ENCODE measurements at regions not wholly inside any gene's neighbourhood (a gene's known extent, or its start where the extent isn't known, plus 50 kb on each side); places are given as distances from the start of the nearest gene placed in this dataset.

DNA sequence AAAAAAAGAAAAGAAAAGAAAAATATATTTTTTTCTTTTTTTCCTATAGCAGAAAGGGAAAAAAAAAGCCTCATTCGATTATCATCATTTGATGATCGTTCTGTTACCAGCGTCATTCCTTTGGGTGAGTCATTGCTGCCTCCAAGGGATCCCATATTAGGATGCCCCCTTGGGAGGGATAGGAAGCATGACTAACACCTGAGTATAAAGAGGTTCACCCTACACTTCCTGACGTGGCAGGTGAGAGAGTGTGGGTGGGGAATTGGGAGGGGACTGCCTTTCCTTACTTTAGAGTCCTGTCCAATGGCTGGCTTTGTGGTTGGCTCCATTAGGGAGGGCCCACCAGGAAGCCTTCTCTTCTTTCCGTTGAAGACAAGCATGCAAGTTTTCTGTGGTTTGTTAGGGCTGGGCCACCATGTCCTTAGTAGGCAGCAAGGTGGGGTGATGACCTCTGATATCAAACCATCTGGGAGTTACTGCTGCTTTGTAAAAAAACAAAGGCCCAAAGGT is 56.1 kb upstream of the FUT8 start:
- no peak overlapping the region for H3K4me3 ChIP-seq
- no peaks in the 10 kb centered on the region for H3K36me3 ChIP-seq
- H3K27me3 ChIP-seq: no peaks in the 10 kb centered on the region
- WGBS, 2 donors: 72 to 83% methylated on average over 5 of the region's 5 CpGs
- H3K4me1 ChIP-seq: no peaks in the 10 kb centered on the region
- DNase-seq (peak in 1 of 2 donors; percentile 62), ATAC-seq (ENCODE audit: low FRiP score in 2 of 2) (peak; percentile 40 to 67)
- no peaks in the 10 kb centered on the region for H3K9me3 ChIP-seq
- TF ChIP-seq, protein P1, sequence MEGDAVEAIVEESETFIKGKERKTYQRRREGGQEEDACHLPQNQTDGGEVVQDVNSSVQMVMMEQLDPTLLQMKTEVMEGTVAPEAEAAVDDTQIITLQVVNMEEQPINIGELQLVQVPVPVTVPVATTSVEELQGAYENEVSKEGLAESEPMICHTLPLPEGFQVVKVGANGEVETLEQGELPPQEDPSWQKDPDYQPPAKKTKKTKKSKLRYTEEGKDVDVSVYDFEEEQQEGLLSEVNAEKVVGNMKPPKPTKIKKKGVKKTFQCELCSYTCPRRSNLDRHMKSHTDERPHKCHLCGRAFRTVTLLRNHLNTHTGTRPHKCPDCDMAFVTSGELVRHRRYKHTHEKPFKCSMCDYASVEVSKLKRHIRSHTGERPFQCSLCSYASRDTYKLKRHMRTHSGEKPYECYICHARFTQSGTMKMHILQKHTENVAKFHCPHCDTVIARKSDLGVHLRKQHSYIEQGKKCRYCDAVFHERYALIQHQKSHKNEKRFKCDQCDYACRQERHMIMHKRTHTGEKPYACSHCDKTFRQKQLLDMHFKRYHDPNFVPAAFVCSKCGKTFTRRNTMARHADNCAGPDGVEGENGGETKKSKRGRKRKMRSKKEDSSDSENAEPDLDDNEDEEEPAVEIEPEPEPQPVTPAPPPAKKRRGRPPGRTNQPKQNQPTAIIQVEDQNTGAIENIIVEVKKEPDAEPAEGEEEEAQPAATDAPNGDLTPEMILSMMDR (IDR thresholded peaks at IDR 0.05): no peak
- TF ChIP-seq EP300 (IDR thresholded peaks at IDR 0.05) (no peak), POLR2AphosphoS5 (IDR thresholded peaks at IDR 0.05) (no peak), POLR2A (IDR thresholded peaks at IDR 0.05) (no peak)
- H3K27ac ChIP-seq: no peak overlapping the region

DNA sequence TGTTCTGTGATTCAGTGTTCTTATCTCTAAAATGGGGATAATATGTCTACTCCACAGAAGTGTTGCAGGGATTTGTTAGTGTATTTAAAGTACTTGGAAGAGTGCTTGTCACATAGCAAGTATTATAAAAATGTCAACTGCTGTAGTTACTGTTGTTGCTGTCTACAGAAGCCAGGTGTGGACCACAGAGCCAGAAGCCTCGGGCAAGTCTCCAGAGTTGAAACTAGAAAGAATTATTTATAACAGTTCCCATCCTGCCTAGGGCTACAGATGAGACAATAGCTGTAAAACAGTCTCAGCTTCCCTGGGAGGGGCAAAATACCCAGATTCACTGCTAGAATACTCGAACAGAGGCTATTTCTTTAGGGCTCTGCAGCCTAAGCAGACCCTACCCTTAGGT is 55.4 kb upstream of the FUT8 start:
- Histone ChIP-seq H3K36me3 (no peaks in the 10 kb centered on the region), H3K9me3 (no peaks in the 10 kb centered on the region), H3K27me3 (no peaks in the 10 kb centered on the region), H3K4me1 (no peaks in the 10 kb centered on the region), H3K4me3 (no peak overlapping the region), H3K27ac (no peak overlapping the region)
- WGBS, 2 donors: 60 to 63% methylated on average over 2 of the region's 2 CpGs
- DNase-seq: no peak
- TF ChIP-seq, protein P1 (IDR thresholded peaks at IDR 0.05): no peak
- no peak for TF ChIP-seq EP300 (IDR thresholded peaks at IDR 0.05)
- TF ChIP-seq POLR2A (IDR thresholded peaks at IDR 0.05): no peak
- no peak for TF ChIP-seq POLR2AphosphoS5 (IDR thresholded peaks at IDR 0.05)
- no peak for ATAC-seq (ENCODE audit: low FRiP score in 2 of 2)

DNA sequence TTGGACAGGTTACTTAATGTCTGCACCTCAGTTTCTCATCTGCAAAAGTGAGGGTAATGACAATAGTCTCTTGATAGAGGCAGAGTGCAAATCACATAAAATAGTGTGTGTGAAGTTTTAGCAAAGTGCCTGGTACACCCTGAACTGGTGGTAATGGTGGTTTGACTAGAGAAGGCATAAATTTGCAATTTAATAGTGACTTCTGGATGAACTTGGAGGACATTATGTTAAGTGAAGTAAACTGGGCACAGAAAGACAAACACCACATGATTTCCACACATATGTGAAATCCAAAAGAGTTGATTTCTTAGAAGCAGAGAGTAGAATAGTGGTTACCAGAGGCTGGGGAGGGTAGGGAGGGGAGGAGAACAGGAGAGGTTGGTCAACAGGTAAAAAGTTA is 54.8 kb upstream of the FUT8 start:
- H3K36me3 ChIP-seq: no peaks in the 10 kb centered on the region
- DNase-seq (no peak), ATAC-seq (ENCODE audit: low FRiP score in 2 of 2) (no peak)
- no peaks in the 10 kb centered on the region for H3K9me3 ChIP-seq
- H3K27ac ChIP-seq: no peak overlapping the region
- H3K4me1 ChIP-seq: no peaks in the 10 kb centered on the region
- no peak overlapping the region for H3K4me3 ChIP-seq
- no peaks in the 10 kb centered on the region for H3K27me3 ChIP-seq
- no peak for TF ChIP-seq POLR2AphosphoS5 (IDR thresholded peaks at IDR 0.05)
- TF ChIP-seq POLR2A (IDR thresholded peaks at IDR 0.05): no peak
- TF ChIP-seq, protein P1 (IDR thresholded peaks at IDR 0.05): no peak
- no peak for TF ChIP-seq EP300 (IDR thresholded peaks at IDR 0.05)

DNA sequence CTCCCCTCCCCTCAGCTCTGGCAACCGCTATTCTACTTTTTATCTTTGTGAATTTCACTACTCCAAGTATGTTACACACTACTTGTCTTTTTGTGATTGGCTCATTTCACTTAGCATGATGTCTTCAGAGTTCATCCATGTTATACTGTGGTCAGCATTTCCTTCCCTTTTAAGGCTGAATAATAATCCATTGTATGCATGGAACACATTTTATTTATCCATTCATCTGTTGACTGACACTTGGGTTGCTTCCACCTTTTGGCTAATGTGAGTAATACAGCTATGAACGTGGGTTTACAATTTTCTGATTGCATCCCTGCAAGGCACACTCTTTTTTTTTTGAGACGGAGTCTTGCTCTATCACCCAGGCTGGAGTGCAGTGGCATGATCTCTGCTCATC is 53.0 kb upstream of the FUT8 start:
- H3K36me3 ChIP-seq: no peaks in the 10 kb centered on the region
- H3K27ac ChIP-seq: no peak overlapping the region
- WGBS, 2 donors: 49 to 61% methylated on average over 3 of the region's 3 CpGs
- TF ChIP-seq, protein P1 (IDR thresholded peaks at IDR 0.05): peak in 2 of 6 experiments; percentile 15 to 21
- TF ChIP-seq POLR2AphosphoS5 (IDR thresholded peaks at IDR 0.05): no peak
- DNase-seq (no peak), ATAC-seq (ENCODE audit: low FRiP score in 2 of 2) (no peak)
- no peaks in the 10 kb centered on the region for H3K9me3 ChIP-seq
- no peak overlapping the region for H3K4me3 ChIP-seq
- H3K27me3 ChIP-seq: no peaks in the 10 kb centered on the region
- no peaks in the 10 kb centered on the region for H3K4me1 ChIP-seq

DNA sequence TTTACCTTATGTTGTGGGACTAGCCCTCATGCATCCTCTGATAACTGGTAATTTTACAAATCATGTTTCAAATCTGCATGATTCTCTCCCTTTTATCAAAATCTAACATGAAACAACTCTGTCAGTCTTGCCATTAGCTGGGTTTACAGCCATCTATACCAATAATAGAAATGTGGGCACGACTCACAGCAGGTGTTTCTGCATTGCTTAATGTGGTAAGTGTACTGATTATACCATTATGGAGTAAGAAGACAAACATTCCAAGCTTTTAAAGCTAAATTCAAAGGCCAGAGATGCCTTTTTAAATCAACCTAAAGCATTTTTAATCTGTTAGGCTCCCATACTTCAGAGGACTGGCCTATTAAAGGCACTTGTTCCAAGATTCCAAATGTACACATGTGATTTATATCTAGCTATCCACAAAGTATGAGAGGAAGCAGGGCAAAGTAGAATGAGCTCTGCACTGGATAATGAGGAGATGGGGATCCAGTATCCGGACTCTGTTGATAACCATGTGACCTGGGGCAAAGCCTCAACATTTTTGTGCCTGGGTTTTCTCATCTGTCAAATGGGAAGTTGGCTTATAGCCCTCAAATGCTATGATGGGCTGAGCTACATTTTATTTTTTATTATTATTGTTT is 52.3 kb upstream of the FUT8 start:
- H3K4me3 ChIP-seq: no peak overlapping the region
- H3K36me3 ChIP-seq: no peaks in the 10 kb centered on the region
- TF ChIP-seq POLR2A (IDR thresholded peaks at IDR 0.05): no peak
- no peak for TF ChIP-seq EP300 (IDR thresholded peaks at IDR 0.05)
- TF ChIP-seq POLR2AphosphoS5 (IDR thresholded peaks at IDR 0.05): no peak
- TF ChIP-seq, protein P1 (IDR thresholded peaks at IDR 0.05): no peak
- WGBS, 2 donors: 64 to 67% methylated on average over 2 of the region's 2 CpGs
- H3K27ac ChIP-seq: no peak overlapping the region
- no peak for DNase-seq
- ATAC-seq (ENCODE audit: low FRiP score in 2 of 2): no peak
- no peaks in the 10 kb centered on the region for H3K27me3 ChIP-seq
- H3K4me1 ChIP-seq: no peaks in the 10 kb centered on the region
- H3K9me3 ChIP-seq: no peaks in the 10 kb centered on the region

Measured in upper lobe of left lung (tissue), 6 donors.